Retinal pigment epithelial cell (primary cell): ENCODE measurements at regions not wholly inside any gene's neighbourhood (a gene's known extent, or its start where the extent isn't known, plus 50 kb on each side); places are given as distances from the start of the nearest gene placed in this dataset.

ENCODE experiments used
- DNase-seq: peaks from one replicate; pipeline ENCODE4 v3.0.0-alpha.2; 2010; ENCODE audit warnings: low read depth
- H3K4me3 ChIP-seq: 2 replicates; pipeline ENCODE4 v1.5.1; 2011; ENCODE audit warnings: mild to moderate bottlenecking, low read length, control low read depth, moderate library complexity
- CTCF ChIP-seq: conservative IDR thresholded peaks from 2 replicates; pipeline ENCODE4 v1.5.1; 2011; ENCODE audit warnings: low read depth, low read length, control low read depth, inconsistent platforms

GRCh38 chr2:37874470-37874869 lies 50.6 kb upstream of the RMDN2 start:
- H3K4me3 ChIP-seq = no peak overlapping the region
- DNase-seq = no peak
- no peak for TF ChIP-seq CTCF
